ENCODE measurements at regions not wholly inside any gene's neighbourhood (a gene's known extent, or its start where the extent isn't known, plus 50 kb on each side); places are given as distances from the start of the nearest gene placed in this dataset.

GRCh38 chr4:159980826-159981468, 878.1 kb downstream of the RAPGEF2 start:
- no peak overlapping the region for H2BK20ac ChIP-seq (ENCODE audit: low read length)
- H3K9me3 ChIP-seq (ENCODE audit: insufficient read depth in 2 of 2, low read depth in 1 of 2, low read length in 1 of 2), result no peaks in the 10 kb centered on the region
- no peak overlapping the region for H3K27ac ChIP-seq (ENCODE audit: low read depth, low read length)
- H3K9ac ChIP-seq (replicated peaks in 1 of 4; ENCODE audit: extremely low read depth in 1 of 4, low read depth in 3 of 4, low read length in 3 of 4), result no peak overlapping the region
- H4K91ac ChIP-seq (replicated peaks; ENCODE audit: insufficient read length, low read length), result no peak overlapping the region
- no peak overlapping the region for H2BK15ac ChIP-seq (ENCODE audit: low read length)
- no peak for FAIRE-seq
- no peaks in the 10 kb centered on the region for H3K27me3 ChIP-seq (replicated peaks in 1 of 4; ENCODE audit: control insufficient read depth in 3 of 4, extremely low read depth in 1 of 4, insufficient read depth in 3 of 4, low read length in 3 of 4)
- no peak overlapping the region for H3K4me3 ChIP-seq (ENCODE audit: extremely low read depth in 1 of 4, insufficient read depth in 2 of 4, low read depth in 3 of 4, low read length in 4 of 4)
- no peak overlapping the region for H2AK5ac ChIP-seq (ENCODE audit: low read depth, low read length)
- no peaks in the 10 kb centered on the region for H3K23me2 ChIP-seq (ENCODE audit: low read depth, low read length)
- no peak overlapping the region for H2BK5ac ChIP-seq (ENCODE audit: low read depth, low read length)
- POLR2A ChIA-PET (ENCODE audit: partially characterized antibody), result no interaction called here
- H3K79me1 ChIP-seq (ENCODE audit: low read depth, low read length), result no peaks in the 10 kb centered on the region
- no peak for DNase-seq (ENCODE audit: low read depth in 1 of 2, low spot score in 2 of 2)
- H3K23ac ChIP-seq (ENCODE audit: insufficient read length), result no peak overlapping the region
- no peak overlapping the region for H4K8ac ChIP-seq (ENCODE audit: extremely low read depth, insufficient read depth, low read length)
- H3K36me3 ChIP-seq (ENCODE audit: control insufficient read depth in 2 of 4, insufficient read depth in 4 of 4, low read length in 3 of 4), result 0 out of 8 replicates have a peak, but pooled peaks cover 0 to 2% (median 0%) of the 10 kb centered on the region in 4 experiments
- H3K18ac ChIP-seq (ENCODE audit: extremely low read depth, low read length), result no peak overlapping the region
- no peak overlapping the region for H3K4ac ChIP-seq (replicated peaks; ENCODE audit: insufficient read length, low read depth, low read length)
- no peaks in the 10 kb centered on the region for H3K79me2 ChIP-seq (ENCODE audit: control insufficient read depth in 1 of 2, insufficient read depth in 2 of 2, low read length in 2 of 2)
- H4K20me1 ChIP-seq (replicated peaks in 1 of 2; ENCODE audit: control insufficient read depth in 1 of 2, insufficient read depth in 2 of 2, low read length in 2 of 2), result no peaks in the 10 kb centered on the region
- no peak overlapping the region for H2BK12ac ChIP-seq (ENCODE audit: low read depth, low read length)
- H3K4me1 ChIP-seq (replicated peaks in 1 of 4; ENCODE audit: control insufficient read depth in 3 of 4, insufficient read depth in 4 of 4, low read length in 3 of 4), result peaks cover 0 to 7% (median 2%) of the 10 kb centered on the region in 4 experiments; a peak in 2 of 7 replicates
- H3K56ac ChIP-seq (replicated peaks; ENCODE audit: insufficient read length, low read depth, low read length), result no peak overlapping the region
- TF ChIP-seq TAF7 (optimal IDR thresholded peaks at IDR 0.05; ENCODE audit: borderline replicate concordance, low read depth, low read length), result no peak
- no peak for TF ChIP-seq MAX (IDR thresholded peaks at IDR 0.05)
- no peak for TF ChIP-seq EZH2 (IDR thresholded peaks at IDR 0.05; ENCODE audit: low read depth, low read length, severe bottlenecking)
- H3K14ac ChIP-seq (ENCODE audit: insufficient read length), result no peak overlapping the region
- CTCF ChIA-PET (ENCODE audit: partially characterized antibody), result no interaction called here
- H3K4me2 ChIP-seq (ENCODE audit: insufficient read depth in 1 of 2, low read depth in 2 of 2, low read length in 2 of 2), result no peak overlapping the region
- no peak overlapping the region for H2BK120ac ChIP-seq (replicated peaks; ENCODE audit: low read depth, low read length)
- no peak overlapping the region for H4K5ac ChIP-seq (ENCODE audit: insufficient read length, low read depth, low read length)
- 79% methylated on average over 3 of the region's 3 CpGs; no CpG with 5 or more reads in 1 of the 2 experiments for WGBS, 2 experiments (ENCODE audit: extremely low coverage in 1 of 2, insufficient coverage in 1 of 2, insufficient read length in 1 of 2, insufficient replicate concordance in 2 of 2, low coverage in 1 of 2, low lambda C conversion rate in 2 of 2, missing lambda C conversion rate in 1 of 2)
- H2AFZ ChIP-seq (ENCODE audit: low read length), result no peak overlapping the region

All from H1 (cell line).